HepG2 (cell line): ENCODE measurements at regions not wholly inside any gene's neighbourhood (a gene's known extent, or its start where the extent isn't known, plus 50 kb on each side); places are given as distances from the start of the nearest gene placed in this dataset.

Experiments
- ATAC-seq: fragments of 200-7000 bp; cut with Tn5 transposase; 3 replicates; pipeline ENCODE4 v1.9.1; 2020; ENCODE audit warnings: mild to moderate bottlenecking, moderate library complexity
- BruUV-seq: library from RNA; stranded (reverse); fragments of 400-500 nt; replicated peaks from 2 replicates; lab custom pipeline; 2021; lab: Mats Ljungman, UMichigan
- CTCF ChIA-PET: fragments of 300-600 bp; formaldehyde crosslinking; extraction: SDS; loops from one replicate; lab custom pipeline; 2021; ENCODE audit warnings: low total read pairs, inconsistent platforms, low intra/inter-chr PET ratio; lab: Yijun Ruan, JAX
- POLR2A ChIA-PET: fragments of 350-600 bp; sonication (Branson Sonifier 250); formaldehyde crosslinking; loops from one replicate; lab custom pipeline; 2020; ENCODE audit warnings: antibody characterized with exemption, inconsistent platforms; lab: Yijun Ruan, JAX
- DNase-seq: peaks from one replicate; pipeline ENCODE4 v3.0.0-alpha.2; 2015; ENCODE audit warnings: low spot score
- FAIRE-seq: peaks from 3 replicates; lab custom pipeline; 2011; peaks lifted over from hg19 to GRCh38; lab: Jason Lieb, UNC
- H2AFZ ChIP-seq: one replicate; pipeline ENCODE4 v1.6.1; 2011; ENCODE audit warnings: low read length, inconsistent platforms
- H3K27ac ChIP-seq: fragments of 300-600 bp; 3 replicates; pipeline ENCODE4 v1.8.0; 2011; ENCODE audit warnings: mixed run types, mild to moderate bottlenecking, mixed read lengths, low read length, inconsistent platforms; ENCODE audit not compliant: insufficient read depth; ENCODE audit errors: extremely low read length
- H3K27me3 ChIP-seq, 2 experiments: fragments of 200-600 bp in 1 of 2; 2 replicates in 1 of 2; 3 replicates in 1 of 2; pipeline versions ENCODE4 v1.6.0 to v1.8.0; 2011; ENCODE audit warnings: low read length in 2 of 2, mild to moderate bottlenecking in 2 of 2, moderate library complexity in 2 of 2, inconsistent platforms in 1 of 2; ENCODE audit not compliant: insufficient read depth in 2 of 2, control insufficient read depth in 1 of 2
- H3K36me3 ChIP-seq, 2 experiments: fragments of 200-600 bp in 1 of 2; replicated peaks in 1 of 2; 2 replicates in 1 of 2; 3 replicates in 1 of 2; pipeline versions ENCODE4 v1.5.1 to v1.8.0; 2011; ENCODE audit warnings: low read length in 2 of 2, inconsistent platforms in 1 of 2; ENCODE audit not compliant: insufficient read depth in 2 of 2, control insufficient read depth in 1 of 2
- H3K4me1 ChIP-seq: 2 replicates; pipeline ENCODE4 v1.5.1; 2012; ENCODE audit warnings: low read length, inconsistent platforms; ENCODE audit not compliant: insufficient read depth
- H3K4me2 ChIP-seq: 2 replicates; pipeline ENCODE4 v1.6.0; 2011; ENCODE audit warnings: low read depth, low read length, inconsistent platforms
- H3K4me3 ChIP-seq, 3 experiments: fragments of 200-600 bp in 1 of 3; sonication (generic), shearing (Covaris generic) in 1 of 3; replicated peaks in 1 of 3; 2 replicates each; pipeline ENCODE4 v1.5.1; 2011 to 2016; ENCODE audit warnings: low read length in 3 of 3, inconsistent platforms in 2 of 3, low read depth in 2 of 3, mild to moderate bottlenecking in 2 of 3, control low read depth in 1 of 3, mixed read lengths in 1 of 3; ENCODE audit not compliant: insufficient read depth in 1 of 3
- H3K79me2 ChIP-seq: one replicate; pipeline ENCODE4 v1.6.1; 2011; ENCODE audit warnings: low read length, inconsistent platforms; ENCODE audit not compliant: insufficient read depth
- H3K9ac ChIP-seq: 2 replicates; pipeline ENCODE4 v1.6.0; 2011; ENCODE audit warnings: mild to moderate bottlenecking, low read depth, low read length, inconsistent platforms; ENCODE audit not compliant: insufficient read depth
- H3K9me3 ChIP-seq: 2 replicates; pipeline ENCODE4 v1.5.1; 2012; ENCODE audit warnings: mild to moderate bottlenecking, low read length
- H4K20me1 ChIP-seq: 2 replicates; pipeline ENCODE4 v1.6.0; 2011; ENCODE audit warnings: inconsistent platforms, mild to moderate bottlenecking, low read length, moderate library complexity; ENCODE audit not compliant: insufficient read depth
- ADNP ChIP-seq: sonication (generic); formaldehyde crosslinking; IDR thresholded peaks from 2 replicates; pipeline ENCODE4 v1.4.0; 2020; ENCODE audit warnings: missing genetic modification reagents
- GABPA ChIP-seq, 2 experiments: IDR thresholded peaks; 2 replicates each; pipeline ENCODE4 v1.6.1; 2011 to 2016; ENCODE audit warnings: low read depth in 2 of 2, low read length in 1 of 2, missing biosample characterization in 1 of 2, missing genetic modification characterization in 1 of 2
- GFI1 ChIP-seq: sonication (generic); formaldehyde crosslinking; IDR thresholded peaks from 2 replicates; pipeline ENCODE4 v1.5.0; 2020; ENCODE audit warnings: missing genetic modification reagents, mild to moderate bottlenecking, borderline replicate concordance
- HOXA7 ChIP-seq: sonication (generic); formaldehyde crosslinking; IDR thresholded peaks from 2 replicates; pipeline ENCODE4 v1.8.1; 2022; ENCODE audit warnings: mild to moderate bottlenecking, missing genetic modification reagents, moderate library complexity
- KLF11 ChIP-seq: IDR thresholded peaks from 2 replicates; pipeline ENCODE4 v1.6.1; 2016; ENCODE audit warnings: missing compliant biosample characterization
- MZF1 ChIP-seq: sonication (generic); formaldehyde crosslinking; IDR thresholded peaks from 2 replicates; pipeline ENCODE4 v1.8.1; 2023; ENCODE audit warnings: mild to moderate bottlenecking, missing genetic modification reagents, borderline replicate concordance
- XRCC5 ChIP-seq: fragments of 200-400 bp; formaldehyde crosslinking; optimal IDR thresholded peaks from 2 replicates; pipeline ENCODE3; 2017; ENCODE audit warnings: mild to moderate bottlenecking, low read length
- ZBED4 ChIP-seq: sonication (generic); formaldehyde crosslinking; IDR thresholded peaks from 2 replicates; pipeline ENCODE4 v1.4.0; 2020; ENCODE audit warnings: missing genetic modification reagents, borderline replicate concordance
- ZNF235 ChIP-seq: sonication (generic); formaldehyde crosslinking; IDR thresholded peaks from 2 replicates; pipeline ENCODE4 v1.8.1; 2023; ENCODE audit warnings: mild to moderate bottlenecking, missing genetic modification reagents, borderline replicate concordance
- WGBS: methylation state at CpG from one replicate; pipeline ENCODE4 v1.1.6; 2017; ENCODE audit warnings: low lambda C conversion rate; 5-methylcytosine and 5-hydroxymethylcytosine counted together
- in situ Hi-C: cut with HindIII; loops from 2 replicates; pipeline ENCODE4 v1.10.0; 2017; ENCODE audit warnings: low pct_unique_long_range_greater_than_20kb; ENCODE audit not compliant: extremely low pct_ligation_motif_present
- intact Hi-C: fragments of 100-400 bp; cut with micrococcal nuclease; formaldehyde crosslinking; loops from one replicate; pipeline ENCODE4 v1.10.0; 2022; ENCODE audit not compliant: unreplicated experiment

GRCh38 chr18:39039813-39040212 lies 1474.2 kb upstream of the CELF4 start:
- ChIA-PET CTCF (no interaction called here), POLR2A (no interaction called here)
- Histone ChIP-seq H3K9ac (no peak overlapping the region), H3K79me2 (no peaks in the 10 kb centered on the region), H3K9me3 (no peaks in the 10 kb centered on the region), H3K27me3 (no peaks in the 10 kb centered on the region), H3K4me3 (no peak overlapping the region), H3K27ac (no peak overlapping the region), H3K4me1 (no peaks in the 10 kb centered on the region), H3K4me2 (no peak overlapping the region), H4K20me1 (no peaks in the 10 kb centered on the region), H2AFZ (no peak overlapping the region), H3K36me3 (no peaks in the 10 kb centered on the region)
- intact Hi-C loops (no loop called here), in situ Hi-C loops (no loop called here)
- DNase-seq (no peak), FAIRE-seq (no peak), ATAC-seq (no peak)
- WGBS: 2% methylated on average over 2 of the region's 2 CpGs
- TF ChIP-seq KLF11 (no peak), ZNF235 (no peak), MZF1 (no peak), GABPA (IDR thresholded peaks at IDR 0.05; ENCODE audit: low read depth, low read length) (no peak), GABPA (CRISPR knock-in tag; IDR thresholded peaks at IDR 0.05; ENCODE audit: low read depth) (no peak), ZBED4 (CRISPR knock-in tag) (no peak), ADNP (CRISPR knock-in tag) (no peak), GFI1 (CRISPR knock-in tag) (no peak), HOXA7 (CRISPR knock-in tag) (no peak), XRCC5 (no peak)
- BruUV-seq: no TSS peak
